ENCODE measurements at regions not wholly inside any gene's neighbourhood (a gene's known extent, or its start where the extent isn't known, plus 50 kb on each side); places are given as distances from the start of the nearest gene placed in this dataset.

DNA sequence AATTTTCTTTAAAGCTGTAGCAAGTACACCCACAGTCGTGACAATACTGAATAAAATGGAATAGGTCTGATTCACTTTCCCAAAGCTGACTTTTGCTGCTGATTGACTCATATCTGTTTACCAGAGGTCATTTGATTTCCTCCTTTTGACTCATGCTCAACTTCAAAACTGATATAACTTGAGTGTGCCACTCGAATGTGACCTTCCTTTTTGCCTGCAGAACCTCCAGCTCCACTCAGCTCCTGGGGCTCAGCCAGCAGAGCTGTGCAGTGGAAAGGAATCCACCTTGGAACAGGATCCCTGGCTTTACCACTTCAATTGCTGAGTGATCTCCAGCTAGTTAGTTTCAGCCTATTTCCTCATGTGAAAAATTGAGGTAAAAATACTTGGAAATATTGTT, 84.1 kb downstream of the FEM1C start:
- intact Hi-C loops (cut with micrococcal nuclease; ENCODE audit: unreplicated experiment): no loop called here
- TF ChIP-seq, protein P1, sequence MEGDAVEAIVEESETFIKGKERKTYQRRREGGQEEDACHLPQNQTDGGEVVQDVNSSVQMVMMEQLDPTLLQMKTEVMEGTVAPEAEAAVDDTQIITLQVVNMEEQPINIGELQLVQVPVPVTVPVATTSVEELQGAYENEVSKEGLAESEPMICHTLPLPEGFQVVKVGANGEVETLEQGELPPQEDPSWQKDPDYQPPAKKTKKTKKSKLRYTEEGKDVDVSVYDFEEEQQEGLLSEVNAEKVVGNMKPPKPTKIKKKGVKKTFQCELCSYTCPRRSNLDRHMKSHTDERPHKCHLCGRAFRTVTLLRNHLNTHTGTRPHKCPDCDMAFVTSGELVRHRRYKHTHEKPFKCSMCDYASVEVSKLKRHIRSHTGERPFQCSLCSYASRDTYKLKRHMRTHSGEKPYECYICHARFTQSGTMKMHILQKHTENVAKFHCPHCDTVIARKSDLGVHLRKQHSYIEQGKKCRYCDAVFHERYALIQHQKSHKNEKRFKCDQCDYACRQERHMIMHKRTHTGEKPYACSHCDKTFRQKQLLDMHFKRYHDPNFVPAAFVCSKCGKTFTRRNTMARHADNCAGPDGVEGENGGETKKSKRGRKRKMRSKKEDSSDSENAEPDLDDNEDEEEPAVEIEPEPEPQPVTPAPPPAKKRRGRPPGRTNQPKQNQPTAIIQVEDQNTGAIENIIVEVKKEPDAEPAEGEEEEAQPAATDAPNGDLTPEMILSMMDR (conservative IDR thresholded peaks at IDR 0.05; ENCODE audit: low read length): no peak
- TF ChIP-seq EZH2phosphoT487 (IDR thresholded peaks at IDR 0.05; ENCODE audit: borderline replicate concordance, low read depth, low read length): no peak
- POLR2A ChIA-PET: interaction anchor here (0.6 to 1.8 kb wide), 2 partner anchors 34 to 1350 kb away, joined by 3 to 4 read pairs; no protein-coding TSS in a partner anchor
- Histone ChIP-seq H3K27ac (ENCODE audit: low read depth, low read length, poor library complexity, severe bottlenecking) (no peak overlapping the region), H4K20me1 (ENCODE audit: insufficient read depth, low read length) (no peaks in the 10 kb centered on the region), H3K36me3 (ENCODE audit: insufficient read depth, low read length) (no peaks in the 10 kb centered on the region), H3K4me3 (ENCODE audit: low read depth, low read length, poor library complexity, severe bottlenecking) (no peak overlapping the region), H2AFZ (ENCODE audit: low read length) (no peak overlapping the region), H3K4me2 (ENCODE audit: low read length) (no peak overlapping the region), H3K9me3 (ENCODE audit: low read length) (no peaks in the 10 kb centered on the region), H3K4me1 (ENCODE audit: insufficient read depth, low read length, poor library complexity, severe bottlenecking) (no peaks in the 10 kb centered on the region), H3K9me2 (ENCODE audit: insufficient read depth, low read length) (no peaks in the 10 kb centered on the region), H3K79me2 (ENCODE audit: insufficient read depth, low read depth, low read length) (no peaks in the 10 kb centered on the region)
- no TSS peak for BruUV-seq (replicated peaks)
- CTCF ChIA-PET (ENCODE audit: unreplicated experiment): no interaction called here
- no peak for DNase-seq (ENCODE audit: low spot score)

DNA sequence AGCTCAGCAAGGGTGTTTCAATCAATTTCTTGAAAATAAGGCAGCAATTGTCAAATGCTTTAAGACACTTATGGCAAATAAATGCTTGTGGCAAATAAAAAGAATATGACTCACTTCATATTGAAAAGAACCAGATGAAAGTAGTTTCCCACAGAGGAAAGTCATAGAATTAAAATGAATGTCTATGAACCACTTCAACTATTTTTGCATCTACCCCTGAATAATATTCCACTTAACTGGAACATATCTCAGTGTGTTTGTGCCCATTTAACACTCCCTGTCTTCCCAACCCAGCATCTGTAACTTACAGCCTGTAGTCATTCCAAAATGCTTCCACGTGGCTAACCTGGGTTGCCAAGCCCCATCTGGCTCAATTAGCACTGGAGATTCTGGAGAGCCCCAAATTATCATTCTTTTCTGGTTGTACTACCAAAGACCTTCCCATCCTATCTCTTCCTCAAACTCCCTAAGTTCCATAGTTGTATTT, 84.7 kb downstream of the FEM1C start:
- Histone ChIP-seq H3K9me3 (ENCODE audit: low read length) (no peaks in the 10 kb centered on the region), H3K36me3 (ENCODE audit: insufficient read depth, low read length) (no peaks in the 10 kb centered on the region), H2AFZ (ENCODE audit: low read length) (no peak overlapping the region), H3K4me1 (ENCODE audit: insufficient read depth, low read length, poor library complexity, severe bottlenecking) (no peaks in the 10 kb centered on the region), H3K4me3 (ENCODE audit: low read depth, low read length, poor library complexity, severe bottlenecking) (no peak overlapping the region), H4K20me1 (ENCODE audit: insufficient read depth, low read length) (no peaks in the 10 kb centered on the region), H3K79me2 (ENCODE audit: insufficient read depth, low read depth, low read length) (no peaks in the 10 kb centered on the region), H3K27ac (ENCODE audit: low read depth, low read length, poor library complexity, severe bottlenecking) (no peak overlapping the region), H3K4me2 (ENCODE audit: low read length) (no peak overlapping the region), H3K9me2 (ENCODE audit: insufficient read depth, low read length) (no peaks in the 10 kb centered on the region)
- TF ChIP-seq, protein P1 (conservative IDR thresholded peaks at IDR 0.05; ENCODE audit: low read length): no peak
- TF ChIP-seq EZH2phosphoT487 (IDR thresholded peaks at IDR 0.05; ENCODE audit: borderline replicate concordance, low read depth, low read length): no peak
- DNase-seq (ENCODE audit: low spot score): no peak
- no TSS peak for BruUV-seq (replicated peaks)
- intact Hi-C loops (cut with micrococcal nuclease; ENCODE audit: unreplicated experiment): no loop called here
- POLR2A ChIA-PET: interaction anchor here (1.8 kb wide), 1 partner anchor 33 kb away, joined by 4 read pairs; no protein-coding TSS in a partner anchor
- CTCF ChIA-PET (ENCODE audit: unreplicated experiment): no interaction called here

DNA sequence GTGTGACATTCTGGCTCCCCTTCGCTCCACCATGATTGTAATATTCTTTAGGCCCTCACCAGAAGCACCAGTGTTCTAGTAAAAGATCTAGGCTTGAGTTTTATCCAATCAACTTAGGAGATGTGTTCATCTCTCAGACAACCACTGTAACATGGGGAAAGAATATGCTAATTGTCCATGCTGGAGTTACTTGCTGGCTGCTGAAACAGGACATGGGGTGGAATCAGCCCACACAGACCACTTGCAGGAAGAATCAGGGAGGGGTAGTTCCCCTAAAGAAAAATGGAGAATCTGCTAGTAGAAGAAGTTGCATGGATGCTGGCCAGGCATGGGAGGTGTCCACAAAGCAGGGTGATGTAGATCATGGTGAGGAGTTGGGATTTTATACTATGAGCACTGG, 86.2 kb downstream of the FEM1C start:
- CTCF ChIA-PET (ENCODE audit: unreplicated experiment): no interaction called here
- H3K9me2 ChIP-seq (ENCODE audit: insufficient read depth, low read length): no peaks in the 10 kb centered on the region
- H4K20me1 ChIP-seq (ENCODE audit: insufficient read depth, low read length): no peaks in the 10 kb centered on the region
- no peaks in the 10 kb centered on the region for H3K9me3 ChIP-seq (ENCODE audit: low read length)
- H3K4me2 ChIP-seq (ENCODE audit: low read length): no peak overlapping the region
- TF ChIP-seq EZH2phosphoT487 (IDR thresholded peaks at IDR 0.05; ENCODE audit: borderline replicate concordance, low read depth, low read length): no peak
- TF ChIP-seq, protein P1 (conservative IDR thresholded peaks at IDR 0.05; ENCODE audit: low read length): no peak
- H3K36me3 ChIP-seq (ENCODE audit: insufficient read depth, low read length): no peaks in the 10 kb centered on the region
- no TSS peak for BruUV-seq (replicated peaks)
- no peak overlapping the region for H3K27ac ChIP-seq (ENCODE audit: low read depth, low read length, poor library complexity, severe bottlenecking)
- intact Hi-C loops (cut with micrococcal nuclease; ENCODE audit: unreplicated experiment): no loop called here
- POLR2A ChIA-PET: no interaction called here
- DNase-seq (ENCODE audit: low spot score): no peak
- H2AFZ ChIP-seq (ENCODE audit: low read length): no peak overlapping the region
- no peaks in the 10 kb centered on the region for H3K4me1 ChIP-seq (ENCODE audit: insufficient read depth, low read length, poor library complexity, severe bottlenecking)
- no peaks in the 10 kb centered on the region for H3K79me2 ChIP-seq (ENCODE audit: insufficient read depth, low read depth, low read length)
- no peak overlapping the region for H3K4me3 ChIP-seq (ENCODE audit: low read depth, low read length, poor library complexity, severe bottlenecking)
